ENCODE measurements at regions not wholly inside any gene's neighbourhood (a gene's known extent, or its start where the extent isn't known, plus 50 kb on each side); places are given as distances from the start of the nearest gene placed in this dataset.
"Not testable (repeated sequence)": the region's sequence is repeated elsewhere in the genome, so short reads cannot be mapped to it uniquely, and the experiment has no call there.

DNA sequence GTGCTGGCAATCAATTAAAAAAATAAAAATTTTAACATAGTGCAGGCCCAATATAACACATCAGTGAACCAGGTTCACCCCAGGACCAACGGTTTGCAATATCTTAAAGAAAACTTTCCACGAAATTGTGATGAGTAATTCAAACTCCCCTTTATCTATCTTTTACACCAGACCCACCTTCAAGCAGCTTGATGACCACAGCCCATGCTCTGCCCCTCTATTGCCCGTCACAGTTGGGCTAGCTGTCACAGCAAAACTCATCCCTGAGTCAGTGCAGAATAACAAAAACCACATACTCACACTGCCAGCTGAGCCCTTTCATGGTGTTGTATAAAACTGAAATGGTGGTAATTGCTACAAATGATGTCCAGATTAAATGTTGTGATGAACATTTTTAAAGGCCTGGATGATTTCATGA is 112.5 kb upstream of the CREB1 start:
- DNase-seq = no peak

DNA sequence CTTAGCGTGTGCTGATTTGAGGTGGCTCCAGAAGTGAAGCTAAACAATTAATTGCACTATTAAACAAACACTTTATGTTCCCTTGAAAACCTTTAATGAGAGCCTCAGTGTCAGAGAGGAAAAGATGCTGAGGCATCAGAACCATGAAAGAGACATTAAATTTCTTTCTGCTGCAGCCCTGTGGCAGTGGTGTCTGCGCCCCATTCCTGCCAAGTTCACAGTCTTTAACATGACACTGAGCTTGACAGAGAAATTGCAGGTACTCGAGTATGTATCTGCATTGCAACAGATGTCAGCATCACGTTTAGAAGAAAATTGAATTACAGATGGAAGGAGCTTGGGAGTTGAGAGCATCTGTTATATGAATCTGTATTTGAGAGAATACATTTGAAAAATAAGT is 111.3 kb upstream of the CREB1 start:
- DNase-seq = no peak

DNA sequence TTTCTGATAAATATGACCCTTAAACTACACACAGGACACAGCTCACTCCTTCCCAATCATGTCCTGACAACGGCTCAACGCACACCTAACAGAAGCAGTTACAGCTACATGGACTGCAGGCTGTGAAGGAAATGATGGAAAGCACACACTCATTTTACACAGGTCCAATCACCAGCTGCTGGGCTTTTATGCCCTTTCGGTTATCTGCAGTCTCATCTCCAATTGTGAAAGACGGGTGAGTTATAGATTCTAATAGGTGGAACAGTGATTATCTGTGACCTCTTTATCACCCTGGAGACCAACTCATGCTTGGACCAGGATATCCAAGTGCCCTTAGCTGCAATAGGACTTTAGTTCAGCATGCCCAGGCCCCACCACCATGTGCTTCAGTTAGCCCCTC is 110.4 kb upstream of the CREB1 start:
- DNase-seq = no peak

DNA sequence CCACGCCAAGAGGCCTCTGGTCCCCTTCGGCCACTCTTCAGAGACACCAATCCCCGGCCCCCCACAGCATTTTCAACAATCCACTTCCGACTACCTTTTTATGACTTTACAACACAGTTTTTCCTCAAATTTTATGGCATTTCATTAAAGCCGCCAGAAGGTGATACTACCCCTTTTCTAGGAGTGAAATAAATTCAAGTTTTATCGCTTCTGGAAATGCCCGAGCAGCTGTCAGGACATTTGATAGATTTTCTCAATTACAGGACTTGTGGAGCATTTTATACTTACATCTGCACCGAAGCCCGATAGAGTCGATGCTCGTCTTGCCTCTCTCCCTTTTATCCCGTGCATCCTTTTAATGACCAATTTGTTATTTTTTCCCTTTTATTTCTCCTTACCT is 108.1 kb upstream of the CREB1 start:
- no peak for DNase-seq

GRCh38 chr2:207422380-207422779 is 107.4 kb upstream of the CREB1 start:
- DNase-seq = no peak

- DNase-seq = no peak
Measured at GRCh38 chr2:207423886-207424285, 105.9 kb upstream of the CREB1 start.

GRCh38 chr2:207427986-207428385 is 101.8 kb upstream of the CREB1 start:
- no peak for DNase-seq

DNA sequence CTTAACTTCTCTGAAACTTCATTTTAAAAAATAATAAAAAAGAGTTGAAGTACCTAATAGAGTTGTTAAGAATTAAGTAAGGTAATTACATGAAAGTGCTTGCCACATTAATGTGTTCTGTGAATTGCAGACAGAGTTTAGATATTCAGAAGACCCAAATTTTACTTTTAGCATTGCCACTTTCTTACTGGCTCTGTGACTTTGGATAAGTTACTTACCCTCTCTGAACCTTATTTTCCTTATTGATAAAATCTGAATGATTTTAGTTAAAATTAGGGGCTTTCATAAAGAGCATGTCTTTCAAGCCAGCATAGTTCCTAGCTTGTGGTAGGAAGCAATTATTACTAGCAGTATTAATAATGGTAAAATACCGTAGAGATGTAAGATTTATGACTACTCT is 101.2 kb upstream of the CREB1 start:
- no peak for DNase-seq

GRCh38 chr2:207432453-207432852 is 97.3 kb upstream of the CREB1 start:
- no peak for DNase-seq

GRCh38 chr2:207434306-207434705 is 95.5 kb upstream of the CREB1 start:
- no peak for DNase-seq

GRCh38 chr2:207434899-207435465 is 94.8 kb upstream of the CREB1 start:
- no peak for DNase-seq

- no peak for DNase-seq
Measured at GRCh38 chr2:207437136-207437523, 92.6 kb upstream of the CREB1 start.

DNA sequence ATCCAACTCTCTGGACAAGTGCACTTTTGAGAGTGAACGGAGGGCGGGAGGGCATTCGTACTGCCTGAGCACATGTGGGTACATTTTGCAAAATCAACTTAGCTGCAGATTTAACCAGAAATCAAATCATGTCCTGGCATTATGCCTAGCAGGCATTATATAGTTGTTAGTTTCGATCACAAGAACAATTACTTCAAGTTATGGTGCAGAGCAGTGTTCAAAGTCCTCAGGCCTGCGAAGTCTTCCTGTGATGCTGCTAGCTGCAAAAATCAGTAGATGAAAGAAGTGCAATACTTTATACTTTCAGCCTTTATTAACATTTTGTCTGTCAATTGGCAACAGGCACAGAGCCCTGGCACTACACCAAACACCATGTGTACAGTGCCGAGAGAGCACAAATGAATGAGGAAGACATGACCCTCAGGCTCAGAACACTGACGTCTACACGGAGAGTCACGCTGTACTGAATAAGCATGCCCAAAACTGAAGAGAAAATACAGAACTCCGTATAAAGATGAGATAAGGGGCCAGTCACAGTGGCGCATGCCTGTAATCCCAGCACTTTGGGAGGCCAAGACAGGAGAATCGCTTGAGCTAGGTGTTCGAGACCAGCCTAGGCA is 92.1 kb upstream of the CREB1 start:
- DNase-seq = no peak

- no peak for DNase-seq
Measured at GRCh38 chr2:207438414-207439126, 91.2 kb upstream of the CREB1 start.

GRCh38 chr2:207439881-207440280 is 89.9 kb upstream of the CREB1 start:
- not testable (repeated sequence) for DNase-seq

DNA sequence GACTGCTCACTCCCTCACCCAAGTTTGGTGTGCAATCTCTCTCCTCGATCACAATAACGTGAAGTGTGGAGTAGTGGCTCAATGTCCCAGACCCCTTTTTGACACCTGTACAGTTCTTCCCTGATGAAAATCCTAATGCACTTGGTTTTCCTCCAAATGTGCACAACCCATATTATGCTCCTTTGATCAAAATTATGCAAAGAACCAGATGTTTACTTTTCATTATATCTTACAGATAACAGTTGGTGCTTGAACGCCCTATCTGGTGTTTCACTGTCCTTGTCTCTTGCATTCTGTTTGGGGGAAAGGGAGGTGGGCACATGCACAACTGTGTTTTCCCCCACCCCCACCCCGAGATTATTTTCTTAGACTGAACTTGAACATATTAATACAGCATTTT is 85.0 kb upstream of the CREB1 start:
- DNase-seq = no peak

- DNase-seq = no peak
Measured at GRCh38 chr2:207446653-207447052, 83.1 kb upstream of the CREB1 start.

GRCh38 chr2:207448006-207448405 is 81.8 kb upstream of the CREB1 start:
- no peak for DNase-seq

DNA sequence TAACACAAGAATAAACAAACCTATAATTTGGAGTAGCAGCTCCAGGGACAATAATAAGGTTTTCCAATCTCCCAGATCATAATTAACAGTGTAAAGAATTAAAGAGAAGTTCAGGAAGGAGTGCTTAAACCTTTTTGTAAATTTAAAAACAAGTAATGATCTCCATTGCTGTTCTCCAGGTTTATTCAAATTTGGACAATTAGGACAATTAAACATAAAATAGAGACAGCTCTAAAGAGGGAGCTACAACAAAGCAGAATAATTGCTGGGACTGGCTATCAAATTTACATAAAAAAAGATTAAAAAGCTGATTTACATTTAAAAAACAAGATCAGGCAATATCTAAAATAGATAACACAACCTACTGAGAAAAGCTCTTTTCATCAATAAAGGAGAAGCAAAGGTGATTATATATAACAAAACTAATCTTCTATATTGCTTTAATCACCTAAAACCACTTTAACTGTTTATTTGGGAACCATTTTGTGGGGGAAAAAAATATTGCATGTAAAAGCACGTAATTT is 80.1 kb upstream of the CREB1 start:
- no peak for DNase-seq

DNA sequence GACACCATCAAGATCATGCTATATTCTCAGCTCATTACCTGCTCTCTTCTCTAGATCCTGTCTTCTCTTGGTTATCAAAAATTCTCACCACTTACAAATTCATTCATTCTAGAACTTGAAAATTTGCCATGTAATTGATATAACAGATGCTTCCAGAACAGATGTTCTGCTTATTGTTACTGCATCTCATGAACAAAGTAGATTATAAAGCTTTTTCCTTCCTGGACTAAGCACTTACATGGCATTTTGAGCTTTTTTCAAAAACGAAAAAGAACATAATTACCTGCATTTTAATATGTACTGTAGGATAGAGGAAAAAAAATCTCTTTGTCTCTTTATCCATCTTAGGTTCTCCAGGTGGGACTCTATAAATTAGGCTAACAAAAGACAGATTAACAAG is 79.6 kb upstream of the CREB1 start:
- DNase-seq = no peak

DNA sequence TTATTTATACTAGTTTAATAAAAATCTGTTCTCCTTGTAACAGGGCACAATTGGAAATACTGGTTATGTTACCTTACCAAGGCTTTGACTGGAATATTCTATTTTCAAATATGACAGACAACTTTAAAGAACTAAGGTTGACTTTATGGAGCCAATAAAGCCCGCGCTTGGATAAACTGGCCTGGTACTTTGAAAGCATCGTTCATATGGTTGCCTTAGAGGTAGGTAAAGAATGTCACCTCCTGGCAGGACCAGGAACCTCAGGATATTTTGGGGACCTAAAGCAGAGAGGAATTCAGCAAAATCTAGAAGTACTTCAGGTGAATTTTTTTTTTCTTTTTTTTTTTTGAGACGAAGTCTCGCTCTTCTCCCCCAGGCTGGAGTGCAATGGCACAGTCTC is 71.2 kb upstream of the CREB1 start:
- no peak for DNase-seq

DNA sequence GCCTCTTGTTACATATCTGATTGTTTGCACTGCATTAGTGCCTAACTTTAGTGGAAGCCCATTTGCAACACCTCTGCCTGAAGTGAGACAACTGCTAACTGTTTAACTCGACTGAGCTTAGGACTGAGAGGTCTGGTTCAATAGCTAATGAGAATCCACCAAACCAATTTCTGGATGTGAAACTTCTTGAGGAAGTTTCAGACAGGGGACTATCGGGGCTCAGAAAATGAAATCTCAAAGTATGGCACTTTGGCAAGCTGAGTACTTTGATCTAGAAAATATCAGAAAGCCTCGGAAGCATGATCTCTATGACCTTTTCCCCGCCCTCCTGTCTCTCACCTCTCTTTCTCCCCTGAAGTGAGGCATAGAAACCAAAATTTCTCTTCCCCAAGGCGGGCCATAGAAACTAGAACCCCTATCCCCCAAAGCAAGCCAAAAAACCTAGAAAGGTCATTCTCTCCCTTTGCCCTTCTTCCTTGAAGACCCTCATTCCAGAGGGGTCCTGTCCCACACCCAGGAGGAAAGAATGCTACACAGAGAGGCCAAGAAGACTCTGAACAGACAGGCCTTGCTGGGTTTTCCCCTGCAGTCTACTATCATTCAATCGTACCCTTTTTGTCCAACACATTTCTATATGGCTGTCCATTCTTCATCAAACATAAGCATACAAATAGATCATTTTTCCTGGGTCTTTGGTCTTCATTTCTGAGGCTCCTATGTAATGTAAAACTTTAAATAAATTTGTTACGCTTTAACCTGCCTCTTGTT is 69.6 kb upstream of the CREB1 start:
- no peak for DNase-seq

GRCh38 chr2:207463433-207463832 is 66.3 kb upstream of the CREB1 start:
- DNase-seq = no peak

GRCh38 chr2:207464007-207464406 is 65.8 kb upstream of the CREB1 start:
- DNase-seq = no peak
